ENCODE measurements at regions not wholly inside any gene's neighbourhood (a gene's known extent, or its start where the extent isn't known, plus 50 kb on each side); places are given as distances from the start of the nearest gene placed in this dataset.

- Histone ChIP-seq H3K27me3 (replicated peaks in 1 of 2; ENCODE audit: control insufficient read depth in 2 of 2, insufficient read depth in 2 of 2, low read length in 1 of 2) (no peaks in the 10 kb centered on the region), H3K9me3 (replicated peaks; ENCODE audit: control insufficient read depth, insufficient read depth, low read length) (no peaks in the 10 kb centered on the region; the same call in 2 of the 3 replicates), H3K9ac (ENCODE audit: control insufficient read depth, insufficient read depth, low read length) (no peak overlapping the region), H4K20me1 (ENCODE audit: control insufficient read depth, insufficient read depth) (no peaks in the 10 kb centered on the region), H3K27ac (ENCODE audit: control insufficient read depth, insufficient read depth) (no peak overlapping the region), H2AFZ (ENCODE audit: control insufficient read depth, low read depth, low read length) (no peak overlapping the region), H3K4me1 (ENCODE audit: control insufficient read depth, insufficient read depth, low read length) (no peaks in the 10 kb centered on the region), H3K36me3 (ENCODE audit: control insufficient read depth in 2 of 2, insufficient read depth in 2 of 2, low read length in 1 of 2) (no peaks in the 10 kb centered on the region), H3K4me3 (no peak overlapping the region), H3K4me2 (ENCODE audit: control insufficient read depth, insufficient read depth) (no peak overlapping the region), H3K79me2 (ENCODE audit: control insufficient read depth, insufficient read depth, low read length) (no peaks in the 10 kb centered on the region)
- no TSS peak for BruUV-seq (replicated peaks)
- POLR2A ChIA-PET, result no interaction called here
- intact Hi-C loops (cut with micrococcal nuclease; ENCODE audit: unreplicated experiment), result no loop called here
- no peak for TF ChIP-seq BCLAF1 (IDR thresholded peaks at IDR 0.05)
- TF ChIP-seq NBN (IDR thresholded peaks at IDR 0.05), result no peak
- TF ChIP-seq TARDBP (IDR thresholded peaks at IDR 0.05; ENCODE audit: borderline replicate concordance), result no peak
- TF ChIP-seq IRF5 (IDR thresholded peaks at IDR 0.05; ENCODE audit: borderline replicate concordance), result no peak
- TF ChIP-seq SMARCA5 (IDR thresholded peaks at IDR 0.05), result no peak
- TF ChIP-seq CUX1 (IDR thresholded peaks at IDR 0.05; ENCODE audit: insufficient replicate concordance, low read depth, low read length), result no peak
- TF ChIP-seq CHD1 (IDR thresholded peaks at IDR 0.05; ENCODE audit: low read depth, low read length), result no peak
- no peak for TF ChIP-seq PAX5 (IDR thresholded peaks at IDR 0.05; ENCODE audit: borderline replicate concordance, low read depth, low read length)
- FAIRE-seq (no peak), DNase-seq (ENCODE audit: low read depth, low spot score) (no peak), ATAC-seq (no peak)
- 12% methylated on average over 7 of the region's 7 CpGs for WGBS (ENCODE audit: insufficient coverage, insufficient replicate concordance, low lambda C conversion rate, missing lambda C conversion rate)
- SMC1A ChIA-PET (ENCODE audit: uncharacterized antibody, unreplicated experiment), result no interaction called here
- RAD21 ChIA-PET (ENCODE audit: unreplicated experiment), result no interaction called here
- CTCF ChIA-PET, result no interaction called here
- in situ Hi-C loops (cut with MboI), result no loop called here
Observed at GRCh38 chrX:768596-768995, 138.0 kb downstream of the SHOX start.
